Chondrocyte (in vitro differentiated cells): ENCODE measurements at regions not wholly inside any gene's neighbourhood (a gene's known extent, or its start where the extent isn't known, plus 50 kb on each side); places are given as distances from the start of the nearest gene placed in this dataset.

Source experiments
- DNase-seq: peaks from one replicate; pipeline ENCODE4 v3.0.0; 2021; ENCODE audit warnings: mixed read lengths, low spot score
- H3K27ac Mint-ChIP-seq: one replicate; pipeline ENCODE4 v1.8.0; 2021; ENCODE audit warnings: mild to moderate bottlenecking, moderate library complexity, mixed read lengths; ENCODE audit not compliant: unreplicated experiment
- H3K27me3 Mint-ChIP-seq: 2 replicates; pipeline ENCODE4 v1.8.0; 2021; ENCODE audit warnings: low read depth, mixed read lengths
- H3K36me3 Mint-ChIP-seq: 2 replicates; pipeline ENCODE4 v1.8.0; 2021; ENCODE audit warnings: low read depth, mixed read lengths
- H3K4me1 Mint-ChIP-seq: 2 replicates; pipeline ENCODE4 v1.8.0; 2021; ENCODE audit warnings: low read depth, mild to moderate bottlenecking, mixed read lengths
- H3K4me3 Mint-ChIP-seq: one replicate; pipeline ENCODE4 v1.8.0; 2021; ENCODE audit warnings: mild to moderate bottlenecking, moderate library complexity, mixed read lengths; ENCODE audit not compliant: unreplicated experiment
- H3K9me3 Mint-ChIP-seq: 2 replicates; pipeline ENCODE4 v1.8.0; 2021; ENCODE audit warnings: low read depth, mixed read lengths
- TF ChIP-seq, protein P1 (sequence below): fragments of 200-600 bp; sonication (generic); IDR thresholded peaks from 2 replicates; pipeline ENCODE4 v1.5.0; 2021; ENCODE audit warnings: antibody characterized with exemption, mild to moderate bottlenecking, moderate library complexity

DNA sequence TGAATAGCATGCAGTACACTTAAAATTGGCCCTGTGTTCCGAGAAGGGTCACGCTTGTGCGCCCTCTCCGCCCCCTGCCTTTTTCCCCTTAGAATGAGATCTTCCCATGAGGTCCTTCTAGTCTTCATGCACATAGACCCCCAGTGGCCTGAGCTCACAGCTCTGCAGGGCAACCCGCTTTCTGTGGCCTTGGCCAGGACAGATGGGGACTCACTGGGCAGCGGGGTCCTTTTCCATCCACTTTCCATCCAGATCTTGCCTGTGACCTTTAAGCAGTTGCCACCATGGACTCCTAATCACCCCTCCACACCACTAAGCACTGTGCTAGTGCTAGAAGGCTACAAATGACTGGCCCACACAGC lies 244.4 kb downstream of the UACA start:
- H3K36me3 Mint-ChIP-seq = peaks cover 3% of the 10 kb centered on the region
- H3K27me3 Mint-ChIP-seq = peaks cover 25% of the 10 kb centered on the region
- no peak overlapping the region for H3K4me3 Mint-ChIP-seq
- H3K9me3 Mint-ChIP-seq = no peaks in the 10 kb centered on the region
- DNase-seq = peak; percentile 52
- H3K4me1 Mint-ChIP-seq = no peaks in the 10 kb centered on the region
- TF ChIP-seq, protein P1, sequence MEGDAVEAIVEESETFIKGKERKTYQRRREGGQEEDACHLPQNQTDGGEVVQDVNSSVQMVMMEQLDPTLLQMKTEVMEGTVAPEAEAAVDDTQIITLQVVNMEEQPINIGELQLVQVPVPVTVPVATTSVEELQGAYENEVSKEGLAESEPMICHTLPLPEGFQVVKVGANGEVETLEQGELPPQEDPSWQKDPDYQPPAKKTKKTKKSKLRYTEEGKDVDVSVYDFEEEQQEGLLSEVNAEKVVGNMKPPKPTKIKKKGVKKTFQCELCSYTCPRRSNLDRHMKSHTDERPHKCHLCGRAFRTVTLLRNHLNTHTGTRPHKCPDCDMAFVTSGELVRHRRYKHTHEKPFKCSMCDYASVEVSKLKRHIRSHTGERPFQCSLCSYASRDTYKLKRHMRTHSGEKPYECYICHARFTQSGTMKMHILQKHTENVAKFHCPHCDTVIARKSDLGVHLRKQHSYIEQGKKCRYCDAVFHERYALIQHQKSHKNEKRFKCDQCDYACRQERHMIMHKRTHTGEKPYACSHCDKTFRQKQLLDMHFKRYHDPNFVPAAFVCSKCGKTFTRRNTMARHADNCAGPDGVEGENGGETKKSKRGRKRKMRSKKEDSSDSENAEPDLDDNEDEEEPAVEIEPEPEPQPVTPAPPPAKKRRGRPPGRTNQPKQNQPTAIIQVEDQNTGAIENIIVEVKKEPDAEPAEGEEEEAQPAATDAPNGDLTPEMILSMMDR = no peak
- no peak overlapping the region for H3K27ac Mint-ChIP-seq

DNA sequence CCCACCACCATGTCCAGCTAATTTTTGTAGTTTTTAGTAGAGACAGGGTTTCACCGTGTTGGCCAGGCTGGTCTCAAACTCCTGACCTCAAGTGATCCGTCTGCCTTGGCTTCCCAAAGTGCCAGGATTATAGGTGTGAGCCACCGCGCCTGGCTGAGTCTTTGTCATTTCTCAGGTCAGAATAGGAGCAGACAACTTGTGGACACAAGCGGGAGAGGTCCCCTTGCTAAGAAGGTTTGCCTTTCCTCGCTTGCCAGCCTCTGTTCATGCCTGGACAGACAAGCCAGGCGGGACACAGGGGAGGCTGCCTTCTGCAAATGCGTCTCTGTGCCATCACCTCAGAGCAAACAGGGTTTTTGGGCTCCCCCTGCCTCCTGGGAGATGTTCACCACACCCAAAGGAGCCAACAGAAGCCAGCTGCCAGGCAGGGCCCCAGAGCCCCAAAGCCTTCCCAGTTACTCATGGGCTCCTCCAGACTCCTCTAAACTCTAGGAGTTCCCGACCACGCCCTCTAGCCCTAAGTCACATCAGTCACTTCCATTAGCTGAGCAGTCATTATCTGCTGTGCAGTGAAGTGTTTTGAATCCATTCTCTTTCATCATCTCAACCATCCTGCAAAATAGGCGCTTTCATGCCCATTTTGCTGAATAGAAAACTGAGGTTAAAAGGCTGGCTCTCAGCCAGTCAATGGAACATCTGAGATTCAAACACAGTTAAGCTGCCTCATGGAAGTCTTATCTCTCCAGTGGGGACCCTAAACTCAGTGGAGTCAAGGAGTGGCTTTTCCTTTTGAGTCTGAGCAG lies 245.0 kb downstream of the UACA start:
- Mint-ChIP-seq H3K27ac (no peak overlapping the region), H3K4me1 (no peaks in the 10 kb centered on the region), H3K4me3 (no peak overlapping the region), H3K36me3 (peaks cover 3% of the 10 kb centered on the region), H3K9me3 (no peaks in the 10 kb centered on the region), H3K27me3 (peaks cover 25% of the 10 kb centered on the region)
- TF ChIP-seq, protein P1 = no peak
- peak; percentile 69 for DNase-seq

DNA sequence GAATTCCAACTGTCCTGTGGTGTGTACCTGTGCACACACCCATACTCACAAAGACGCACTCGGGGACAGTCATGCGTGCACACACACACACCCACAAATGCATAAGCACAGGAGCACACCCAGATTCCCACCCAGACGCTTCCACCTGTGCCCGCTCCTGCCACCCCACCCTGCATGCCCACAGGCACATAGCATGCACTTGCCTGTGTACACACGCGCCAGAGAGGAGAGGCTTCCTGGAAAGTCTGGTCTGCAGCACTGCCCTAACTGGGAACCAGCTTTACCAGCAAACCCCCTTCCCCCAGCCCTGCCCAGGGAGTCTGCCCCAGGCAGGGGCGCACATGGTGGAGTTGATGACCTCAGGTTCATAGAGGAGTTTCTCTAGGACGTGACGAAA lies 246.2 kb downstream of the UACA start:
- peak; percentile 81 for DNase-seq
- no peak overlapping the region for H3K27ac Mint-ChIP-seq
- no peak overlapping the region for H3K4me3 Mint-ChIP-seq
- no peaks in the 10 kb centered on the region for H3K36me3 Mint-ChIP-seq
- TF ChIP-seq, protein P1 = no peak
- no peaks in the 10 kb centered on the region for H3K9me3 Mint-ChIP-seq
- H3K4me1 Mint-ChIP-seq = no peaks in the 10 kb centered on the region
- peaks cover 22% of the 10 kb centered on the region for H3K27me3 Mint-ChIP-seq

DNA sequence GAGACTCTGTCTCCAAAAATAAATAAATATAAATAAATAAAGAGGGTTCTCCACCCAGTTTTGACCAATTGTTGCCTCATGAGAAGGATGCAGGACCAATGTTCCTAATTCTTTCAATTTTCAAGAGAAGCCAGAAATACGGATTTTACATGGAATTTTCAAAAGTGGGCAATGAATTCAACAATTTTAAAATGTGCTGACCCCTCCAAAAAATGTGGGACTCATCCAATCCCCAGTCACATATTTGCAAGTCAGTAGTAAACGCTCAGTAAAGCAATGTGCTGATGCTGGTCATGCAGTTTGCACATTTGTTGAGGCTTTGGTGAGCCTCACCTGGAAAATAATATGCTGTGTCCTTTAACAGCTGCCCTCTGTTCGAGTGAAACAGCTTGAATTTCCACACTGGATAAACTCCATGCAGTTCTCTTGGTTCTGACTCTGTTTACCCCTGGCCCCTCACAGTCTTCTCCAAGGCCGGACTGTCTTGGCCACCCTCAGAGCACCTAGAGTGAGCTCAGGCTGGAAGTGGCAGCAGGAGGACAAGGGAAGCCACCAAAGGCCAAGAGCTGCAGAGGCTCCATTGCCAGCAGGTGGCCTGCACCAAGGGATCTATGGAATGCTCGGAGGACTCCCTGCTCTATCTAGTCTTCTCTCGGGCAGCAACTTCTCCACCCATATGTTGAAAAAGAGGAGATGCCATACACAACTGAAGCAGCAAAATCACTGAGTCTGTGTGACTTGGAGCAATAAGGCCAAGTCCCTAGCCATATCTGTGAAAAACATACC lies 246.8 kb downstream of the UACA start:
- H3K27me3 Mint-ChIP-seq = peaks cover 21% of the 10 kb centered on the region

DNA sequence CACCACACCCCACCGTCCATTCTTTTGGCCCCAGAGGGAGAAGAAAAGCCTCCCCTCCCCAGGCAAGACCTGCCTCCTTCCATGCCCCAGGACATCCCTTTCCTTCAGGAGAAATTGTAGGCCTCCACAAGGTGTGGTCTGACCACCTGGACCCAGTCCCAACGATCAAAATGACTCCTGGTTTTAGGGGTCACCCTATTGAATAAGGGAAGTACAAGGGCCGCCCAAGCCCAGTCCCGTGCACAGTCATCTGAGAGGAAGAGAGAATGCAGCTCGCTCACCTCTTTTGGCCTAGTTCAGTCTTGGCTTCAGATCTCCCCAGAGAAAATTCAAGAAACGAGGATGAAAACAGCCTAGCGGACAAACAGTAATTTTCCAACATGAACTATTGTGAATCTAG lies 249.1 kb downstream of the UACA start:
- peak; percentile 24 for DNase-seq
- Mint-ChIP-seq H3K27me3 (peaks cover 4% of the 10 kb centered on the region), H3K9me3 (peaks cover 19% of the 10 kb centered on the region), H3K36me3 (peaks cover 8% of the 10 kb centered on the region), H3K4me3 (no peak overlapping the region), H3K4me1 (peaks cover 20% of the 10 kb centered on the region), H3K27ac (no peak overlapping the region)
- TF ChIP-seq, protein P1 = no peak

More for the DNA sequence above, 246.8 kb downstream of the UACA start:
- peaks cover under 1% of the 10 kb centered on the region for H3K36me3 Mint-ChIP-seq
- H3K4me3 Mint-ChIP-seq = no peak overlapping the region
- TF ChIP-seq, protein P1 = no peak
- H3K27ac Mint-ChIP-seq = no peak overlapping the region
- H3K4me1 Mint-ChIP-seq = peaks cover 4% of the 10 kb centered on the region
- peak; percentile 36 for DNase-seq
- peaks cover 2% of the 10 kb centered on the region for H3K9me3 Mint-ChIP-seq
